ENCODE measurements at regions not wholly inside any gene's neighbourhood (a gene's known extent, or its start where the extent isn't known, plus 50 kb on each side); places are given as distances from the start of the nearest gene placed in this dataset.

GRCh38 chr1:104989012-104989411, 1239.3 kb downstream of the AMY1C start:
- Mint-ChIP-seq H3K4me1 (ENCODE audit: low read depth) (peaks cover 3% of the 10 kb centered on the region), H3K27me3 (no peaks in the 10 kb centered on the region), H3K4me3 (ENCODE audit: low read depth) (no peak overlapping the region), H3K36me3 (ENCODE audit: insufficient read depth) (no peaks in the 10 kb centered on the region), H3K9me3 (ENCODE audit: low read depth) (peaks cover 6% of the 10 kb centered on the region), H3K27ac (no peak overlapping the region)
- no peak for DNase-seq (ENCODE audit: low spot score, unreplicated experiment)
- TF ChIP-seq CTCF (IDR thresholded peaks at IDR 0.05; ENCODE audit: unreplicated experiment): no peak

GRCh38 chr1:104991702-104992101, 1242.0 kb downstream of the AMY1C start:
- Mint-ChIP-seq H3K9me3 (ENCODE audit: low read depth) (no peaks in the 10 kb centered on the region), H3K4me1 (ENCODE audit: low read depth) (peaks cover 3% of the 10 kb centered on the region), H3K27ac (no peak overlapping the region), H3K36me3 (ENCODE audit: insufficient read depth) (no peaks in the 10 kb centered on the region), H3K27me3 (no peaks in the 10 kb centered on the region), H3K4me3 (ENCODE audit: low read depth) (no peak overlapping the region)
- DNase-seq (ENCODE audit: low spot score, unreplicated experiment): no peak
- no peak for TF ChIP-seq CTCF (IDR thresholded peaks at IDR 0.05; ENCODE audit: unreplicated experiment)

GRCh38 chr1:105000793-105001192, 1251.1 kb downstream of the AMY1C start:
- H3K4me1 Mint-ChIP-seq (ENCODE audit: low read depth): no peaks in the 10 kb centered on the region
- no peaks in the 10 kb centered on the region for H3K36me3 Mint-ChIP-seq (ENCODE audit: insufficient read depth)
- no peaks in the 10 kb centered on the region for H3K27me3 Mint-ChIP-seq

GRCh38 chr1:105004515-105004914, 1254.8 kb downstream of the AMY1C start:
- Mint-ChIP-seq H3K27me3 (no peaks in the 10 kb centered on the region), H3K9me3 (ENCODE audit: low read depth) (no peaks in the 10 kb centered on the region), H3K4me1 (ENCODE audit: low read depth) (no peaks in the 10 kb centered on the region), H3K27ac (no peak overlapping the region), H3K36me3 (ENCODE audit: insufficient read depth) (no peaks in the 10 kb centered on the region), H3K4me3 (ENCODE audit: low read depth) (no peak overlapping the region)
- no peak for DNase-seq (ENCODE audit: low spot score, unreplicated experiment)
- no peak for TF ChIP-seq CTCF (IDR thresholded peaks at IDR 0.05; ENCODE audit: unreplicated experiment)

More at GRCh38 chr1:105000793-105001192, 1251.1 kb downstream of the AMY1C start:
- no peak for DNase-seq (ENCODE audit: low spot score, unreplicated experiment)
- no peak overlapping the region for H3K4me3 Mint-ChIP-seq (ENCODE audit: low read depth)
- no peak overlapping the region for H3K27ac Mint-ChIP-seq
- H3K9me3 Mint-ChIP-seq (ENCODE audit: low read depth): no peaks in the 10 kb centered on the region
- no peak for TF ChIP-seq CTCF (IDR thresholded peaks at IDR 0.05; ENCODE audit: unreplicated experiment)

GRCh38 chr1:105005594-105006195, 1256.0 kb downstream of the AMY1C start:
- Mint-ChIP-seq H3K4me3 (ENCODE audit: low read depth) (no peak overlapping the region), H3K4me1 (ENCODE audit: low read depth) (no peaks in the 10 kb centered on the region), H3K9me3 (ENCODE audit: low read depth) (no peaks in the 10 kb centered on the region), H3K27ac (no peak overlapping the region), H3K27me3 (no peaks in the 10 kb centered on the region), H3K36me3 (ENCODE audit: insufficient read depth) (no peaks in the 10 kb centered on the region)
- no peak for TF ChIP-seq CTCF (IDR thresholded peaks at IDR 0.05; ENCODE audit: unreplicated experiment)
- DNase-seq (ENCODE audit: low spot score, unreplicated experiment): no peak

All from progenitor cell of endocrine pancreas (in vitro differentiated cells).